K562 (cell line): ENCODE measurements at regions not wholly inside any gene's neighbourhood (a gene's known extent, or its start where the extent isn't known, plus 50 kb on each side); places are given as distances from the start of the nearest gene placed in this dataset.
"Not testable (repeated sequence)": the region's sequence is repeated elsewhere in the genome, so short reads cannot be mapped to it uniquely, and the experiment has no call there.

ENCODE experiments used
- GABPA ChIP-seq: fragments of 200-800 bp; sonication (Bioruptor generic); conservative IDR thresholded peaks from 2 replicates; pipeline ENCODE4 v1.6.1; 2016; ENCODE audit warnings: low read depth, missing genetic modification characterization, missing compliant biosample characterization
- IRF2 ChIP-seq: sonication (generic); formaldehyde crosslinking; IDR thresholded peaks from 2 replicates; pipeline ENCODE4 v1.8.1; 2022; ENCODE audit warnings: mild to moderate bottlenecking, missing genetic modification reagents
- PRDM10 ChIP-seq: fragments of 450-650 bp; IDR thresholded peaks from 2 replicates; pipeline ENCODE4 v1.6.1; 2018; ENCODE audit not compliant: partially characterized antibody
- SIN3A ChIP-seq, 2 experiments: fragments of 150-350 bp in 1 of 2; IDR thresholded peaks; 2 replicates each; pipeline ENCODE4 v1.6.1; 2011 to 2016; ENCODE audit warnings: borderline replicate concordance in 2 of 2, low read depth in 2 of 2, low read length in 2 of 2, mild to moderate bottlenecking in 2 of 2, moderate library complexity in 2 of 2; ENCODE audit not compliant: control insufficient read depth in 1 of 2
- TF ChIP-seq, protein P1 (sequence below), 3 experiments: IDR thresholded peaks in 2 of 3; conservative IDR thresholded peaks in 1 of 3; 2 replicates each; pipeline ENCODE4 v1.5.1; 2011 to 2012; ENCODE audit warnings: low read length in 3 of 3, mild to moderate bottlenecking in 3 of 3, control low read depth in 2 of 3, improper control_type of control experiment in 1 of 3, inconsistent platforms in 1 of 3, low read depth in 1 of 3, mixed read lengths in 1 of 3, moderate library complexity in 1 of 3; ENCODE audit not compliant: insufficient read depth in 2 of 3
- TF ChIP-seq, protein P2 (sequence below), 3 experiments: fragments of 200-800 bp in 1 of 3; fragments of 250-450 bp in 1 of 3; fragments of 450-650 bp in 1 of 3; sonication (Bioruptor Pico) in 1 of 3; sonication (Bioruptor generic) in 1 of 3; formaldehyde crosslinking in 1 of 3; IDR thresholded peaks; 2 replicates each; pipeline versions ENCODE4 v1.6.1 to v1.8.0; 2016 to 2022; ENCODE audit warnings: mild to moderate bottlenecking in 2 of 3, missing genetic modification characterization in 2 of 3, missing compliant biosample characterization in 1 of 3, moderate library complexity in 1 of 3
- TF ChIP-seq, protein P3 (sequence below): fragments of 450-650 bp; formaldehyde crosslinking; IDR thresholded peaks from 2 replicates; pipeline ENCODE4 v1.4.0; 2022; ENCODE audit warnings: mild to moderate bottlenecking, moderate library complexity

DNA sequence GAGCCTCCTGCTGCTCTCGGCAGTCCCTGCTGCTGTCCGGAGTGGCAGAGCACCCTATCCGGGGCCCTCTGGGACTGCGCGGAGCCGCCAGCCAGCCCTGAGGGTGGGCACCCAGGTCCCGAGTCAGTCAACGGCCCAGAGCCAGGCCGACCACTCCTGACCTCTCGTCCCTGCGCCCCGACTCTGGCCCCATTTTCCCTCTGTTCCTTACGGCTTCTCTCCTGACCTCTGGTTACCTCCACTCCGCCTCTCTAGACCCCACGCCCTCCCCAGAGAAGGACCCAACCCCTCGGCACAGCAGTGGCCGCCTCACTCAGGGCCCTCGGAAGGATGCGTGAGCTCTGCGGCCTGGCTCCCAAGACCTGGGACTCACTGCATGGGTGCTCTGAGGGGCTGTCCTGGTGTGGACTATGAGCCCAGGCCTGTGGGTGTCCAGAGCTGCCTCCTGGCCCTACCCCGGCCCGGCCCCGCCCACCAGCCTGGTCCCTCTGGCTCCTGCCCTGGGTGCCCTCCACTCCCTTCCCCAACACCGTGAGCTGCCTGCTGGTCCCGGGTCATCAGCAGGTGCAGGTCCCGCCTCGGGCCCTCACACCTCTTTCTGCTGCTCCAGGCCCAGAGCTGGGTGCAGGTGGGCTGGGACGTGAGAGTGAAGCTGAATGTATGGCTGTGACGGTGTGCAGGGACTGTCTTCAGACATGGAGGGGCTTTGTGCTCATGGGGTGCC, 71.8 kb downstream of the TMEM121 start:
- TF ChIP-seq, protein P1, sequence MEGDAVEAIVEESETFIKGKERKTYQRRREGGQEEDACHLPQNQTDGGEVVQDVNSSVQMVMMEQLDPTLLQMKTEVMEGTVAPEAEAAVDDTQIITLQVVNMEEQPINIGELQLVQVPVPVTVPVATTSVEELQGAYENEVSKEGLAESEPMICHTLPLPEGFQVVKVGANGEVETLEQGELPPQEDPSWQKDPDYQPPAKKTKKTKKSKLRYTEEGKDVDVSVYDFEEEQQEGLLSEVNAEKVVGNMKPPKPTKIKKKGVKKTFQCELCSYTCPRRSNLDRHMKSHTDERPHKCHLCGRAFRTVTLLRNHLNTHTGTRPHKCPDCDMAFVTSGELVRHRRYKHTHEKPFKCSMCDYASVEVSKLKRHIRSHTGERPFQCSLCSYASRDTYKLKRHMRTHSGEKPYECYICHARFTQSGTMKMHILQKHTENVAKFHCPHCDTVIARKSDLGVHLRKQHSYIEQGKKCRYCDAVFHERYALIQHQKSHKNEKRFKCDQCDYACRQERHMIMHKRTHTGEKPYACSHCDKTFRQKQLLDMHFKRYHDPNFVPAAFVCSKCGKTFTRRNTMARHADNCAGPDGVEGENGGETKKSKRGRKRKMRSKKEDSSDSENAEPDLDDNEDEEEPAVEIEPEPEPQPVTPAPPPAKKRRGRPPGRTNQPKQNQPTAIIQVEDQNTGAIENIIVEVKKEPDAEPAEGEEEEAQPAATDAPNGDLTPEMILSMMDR (IDR thresholded peaks at IDR 0.05 in 2 of 3, conservative IDR thresholded peaks at IDR 0.05 in 1 of 3; ENCODE audit: insufficient read depth in 2 of 3, low read depth in 1 of 3, low read length in 3 of 3): not testable (repeated sequence)
- TF ChIP-seq, protein P2, sequence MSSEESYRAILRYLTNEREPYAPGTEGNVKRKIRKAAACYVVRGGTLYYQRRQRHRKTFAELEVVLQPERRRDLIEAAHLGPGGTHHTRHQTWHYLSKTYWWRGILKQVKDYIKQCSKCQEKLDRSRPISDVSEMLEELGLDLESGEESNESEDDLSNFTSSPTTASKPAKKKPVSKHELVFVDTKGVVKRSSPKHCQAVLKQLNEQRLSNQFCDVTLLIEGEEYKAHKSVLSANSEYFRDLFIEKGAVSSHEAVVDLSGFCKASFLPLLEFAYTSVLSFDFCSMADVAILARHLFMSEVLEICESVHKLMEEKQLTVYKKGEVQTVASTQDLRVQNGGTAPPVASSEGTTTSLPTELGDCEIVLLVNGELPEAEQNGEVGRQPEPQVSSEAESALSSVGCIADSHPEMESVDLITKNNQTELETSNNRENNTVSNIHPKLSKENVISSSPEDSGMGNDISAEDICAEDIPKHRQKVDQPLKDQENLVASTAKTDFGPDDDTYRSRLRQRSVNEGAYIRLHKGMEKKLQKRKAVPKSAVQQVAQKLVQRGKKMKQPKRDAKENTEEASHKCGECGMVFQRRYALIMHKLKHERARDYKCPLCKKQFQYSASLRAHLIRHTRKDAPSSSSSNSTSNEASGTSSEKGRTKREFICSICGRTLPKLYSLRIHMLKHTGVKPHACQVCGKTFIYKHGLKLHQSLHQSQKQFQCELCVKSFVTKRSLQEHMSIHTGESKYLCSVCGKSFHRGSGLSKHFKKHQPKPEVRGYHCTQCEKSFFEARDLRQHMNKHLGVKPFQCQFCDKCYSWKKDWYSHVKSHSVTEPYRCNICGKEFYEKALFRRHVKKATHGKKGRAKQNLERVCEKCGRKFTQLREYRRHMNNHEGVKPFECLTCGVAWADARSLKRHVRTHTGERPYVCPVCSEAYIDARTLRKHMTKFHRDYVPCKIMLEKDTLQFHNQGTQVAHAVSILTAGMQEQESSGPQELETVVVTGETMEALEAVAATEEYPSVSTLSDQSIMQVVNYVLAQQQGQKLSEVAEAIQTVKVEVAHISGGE (CRISPR knock-in tag; IDR thresholded peaks at IDR 0.05): not testable (repeated sequence)
- not testable (repeated sequence) for TF ChIP-seq IRF2 (CRISPR knock-in tag); PRDM10; GABPA; SIN3A (IDR thresholded peaks at IDR 0.05; ENCODE audit: borderline replicate concordance in 2 of 2, control insufficient read depth in 1 of 2, low read depth in 2 of 2, low read length in 2 of 2)
- TF ChIP-seq, protein P3, sequence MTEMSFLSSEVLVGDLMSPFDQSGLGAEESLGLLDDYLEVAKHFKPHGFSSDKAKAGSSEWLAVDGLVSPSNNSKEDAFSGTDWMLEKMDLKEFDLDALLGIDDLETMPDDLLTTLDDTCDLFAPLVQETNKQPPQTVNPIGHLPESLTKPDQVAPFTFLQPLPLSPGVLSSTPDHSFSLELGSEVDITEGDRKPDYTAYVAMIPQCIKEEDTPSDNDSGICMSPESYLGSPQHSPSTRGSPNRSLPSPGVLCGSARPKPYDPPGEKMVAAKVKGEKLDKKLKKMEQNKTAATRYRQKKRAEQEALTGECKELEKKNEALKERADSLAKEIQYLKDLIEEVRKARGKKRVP (CRISPR knock-in tag): not testable (repeated sequence)
